Fibroblast of mammary gland (primary cell): ENCODE measurements at regions not wholly inside any gene's neighbourhood (a gene's known extent, or its start where the extent isn't known, plus 50 kb on each side); places are given as distances from the start of the nearest gene placed in this dataset.
"Not testable (repeated sequence)": the region's sequence is repeated elsewhere in the genome, so short reads cannot be mapped to it uniquely, and the experiment has no call there.

ENCODE experiments used
- DNase-seq: peaks from one replicate; pipeline ENCODE4 v3.0.0-alpha.2; 2010; ENCODE audit warnings: low read depth
- H3K4me3 ChIP-seq: 2 replicates; pipeline ENCODE4 v1.5.1; 2011; ENCODE audit warnings: low read depth, mild to moderate bottlenecking, low read length, moderate library complexity; ENCODE audit not compliant: control insufficient read depth
- CTCF ChIP-seq: conservative IDR thresholded peaks from 2 replicates; pipeline ENCODE4 v1.5.1; 2011; ENCODE audit warnings: low read depth, low read length, inconsistent platforms; ENCODE audit not compliant: control insufficient read depth, insufficient read depth

GRCh38 chr11:29623144-29623722 lies 393.6 kb downstream of the KCNA4 start:
- TF ChIP-seq CTCF = no peak
- H3K4me3 ChIP-seq = no peak overlapping the region
- no peak for DNase-seq

GRCh38 chr11:29616611-29617010 lies 400.2 kb downstream of the KCNA4 start:
- TF ChIP-seq CTCF = no peak
- no peak overlapping the region for H3K4me3 ChIP-seq
- DNase-seq = peak; percentile 29

GRCh38 chr11:29612423-29612822 lies 404.4 kb downstream of the KCNA4 start:
- no peak overlapping the region for H3K4me3 ChIP-seq
- TF ChIP-seq CTCF = no peak
- no peak for DNase-seq

- TF ChIP-seq CTCF = no peak
- H3K4me3 ChIP-seq = no peak overlapping the region
- no peak for DNase-seq
These were observed 410.3 kb downstream of the KCNA4 start for GRCh38 chr11:29606330-29607031.

- DNase-seq, H3K4me3 ChIP-seq: not testable (repeated sequence)
These were observed 416.7 kb downstream of the KCNA4 start for GRCh38 chr11:29600151-29600575.

GRCh38 chr11:29584342-29584741 lies 432.5 kb downstream of the KCNA4 start:
- TF ChIP-seq CTCF = no peak
- DNase-seq = no peak

GRCh38 chr11:29578806-29579205 lies 438.0 kb downstream of the KCNA4 start:
- no peak overlapping the region for H3K4me3 ChIP-seq
- no peak for TF ChIP-seq CTCF
- no peak for DNase-seq

More at GRCh38 chr11:29584342-29584741, 432.5 kb downstream of the KCNA4 start:
- no peak overlapping the region for H3K4me3 ChIP-seq
